ENCODE measurements at regions not wholly inside any gene's neighbourhood (a gene's known extent, or its start where the extent isn't known, plus 50 kb on each side); places are given as distances from the start of the nearest gene placed in this dataset.

GRCh38 chr10:107540981-107541380, 376.5 kb upstream of the SORCS1 start (continued):
- TF ChIP-seq CHD7 (IDR thresholded peaks at IDR 0.05; ENCODE audit: insufficient replicate concordance, low read length) (no peak), TBP (IDR thresholded peaks at IDR 0.05; ENCODE audit: low read depth, low read length) (no peak), TAF7 (optimal IDR thresholded peaks at IDR 0.05; ENCODE audit: borderline replicate concordance, low read depth, low read length) (no peak), SP2 (IDR thresholded peaks at IDR 0.05; ENCODE audit: low read length) (no peak)
